LNCaP clone FGC (cell line): ENCODE measurements at regions not wholly inside any gene's neighbourhood (a gene's known extent, or its start where the extent isn't known, plus 50 kb on each side); places are given as distances from the start of the nearest gene placed in this dataset.
"Not testable (repeated sequence)": the region's sequence is repeated elsewhere in the genome, so short reads cannot be mapped to it uniquely, and the experiment has no call there.

ENCODE experiments used
- DNase-seq: peaks from one replicate; pipeline ENCODE4 v3.0.0-alpha.2; 2011; ENCODE audit warnings: low read depth
- H3K4me3 ChIP-seq: 2 replicates; pipeline ENCODE4 v1.5.1; 2011; ENCODE audit warnings: mild to moderate bottlenecking, low read depth, low read length, control low read depth
- TF ChIP-seq, protein P1 (sequence below): IDR thresholded peaks from 2 replicates; pipeline ENCODE4 v1.5.1; 2012; ENCODE audit warnings: mild to moderate bottlenecking; ENCODE audit not compliant: control insufficient read depth, insufficient read depth; ENCODE audit errors: extremely low read depth

DNA sequence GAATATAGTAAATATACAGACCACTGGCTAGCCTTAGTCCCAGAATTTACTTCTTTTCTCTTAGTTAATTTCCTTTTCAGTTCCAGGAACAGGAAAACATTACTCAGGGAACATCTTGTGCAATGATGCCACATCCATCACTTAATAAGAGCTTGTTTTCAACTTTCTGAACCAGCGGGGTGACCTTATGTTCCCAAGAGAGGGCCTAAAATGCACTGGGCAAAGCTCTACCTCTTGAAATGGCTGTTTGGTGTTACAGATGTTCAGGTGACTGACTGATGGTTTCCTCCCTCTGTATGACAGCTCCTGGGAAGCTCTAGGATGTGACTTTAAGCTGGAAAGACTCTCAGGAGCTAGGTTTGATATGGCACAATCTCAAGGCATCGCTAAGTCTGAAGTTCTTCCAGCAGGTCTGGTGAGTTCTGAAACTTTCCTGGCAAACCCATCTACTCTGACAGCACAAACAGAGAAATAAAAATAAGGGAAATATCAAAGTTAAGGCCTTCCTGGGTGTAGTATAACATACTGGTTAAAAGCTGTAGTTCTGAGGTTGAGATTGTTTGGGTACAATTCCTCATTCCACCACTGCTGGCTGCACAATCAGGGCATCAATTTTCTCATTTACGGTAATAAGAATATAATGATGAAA, 98.6 kb downstream of the ZIC1 start:
- TF ChIP-seq, protein P1, sequence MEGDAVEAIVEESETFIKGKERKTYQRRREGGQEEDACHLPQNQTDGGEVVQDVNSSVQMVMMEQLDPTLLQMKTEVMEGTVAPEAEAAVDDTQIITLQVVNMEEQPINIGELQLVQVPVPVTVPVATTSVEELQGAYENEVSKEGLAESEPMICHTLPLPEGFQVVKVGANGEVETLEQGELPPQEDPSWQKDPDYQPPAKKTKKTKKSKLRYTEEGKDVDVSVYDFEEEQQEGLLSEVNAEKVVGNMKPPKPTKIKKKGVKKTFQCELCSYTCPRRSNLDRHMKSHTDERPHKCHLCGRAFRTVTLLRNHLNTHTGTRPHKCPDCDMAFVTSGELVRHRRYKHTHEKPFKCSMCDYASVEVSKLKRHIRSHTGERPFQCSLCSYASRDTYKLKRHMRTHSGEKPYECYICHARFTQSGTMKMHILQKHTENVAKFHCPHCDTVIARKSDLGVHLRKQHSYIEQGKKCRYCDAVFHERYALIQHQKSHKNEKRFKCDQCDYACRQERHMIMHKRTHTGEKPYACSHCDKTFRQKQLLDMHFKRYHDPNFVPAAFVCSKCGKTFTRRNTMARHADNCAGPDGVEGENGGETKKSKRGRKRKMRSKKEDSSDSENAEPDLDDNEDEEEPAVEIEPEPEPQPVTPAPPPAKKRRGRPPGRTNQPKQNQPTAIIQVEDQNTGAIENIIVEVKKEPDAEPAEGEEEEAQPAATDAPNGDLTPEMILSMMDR = no peak
- DNase-seq = no peak
- no peak overlapping the region for H3K4me3 ChIP-seq

DNA sequence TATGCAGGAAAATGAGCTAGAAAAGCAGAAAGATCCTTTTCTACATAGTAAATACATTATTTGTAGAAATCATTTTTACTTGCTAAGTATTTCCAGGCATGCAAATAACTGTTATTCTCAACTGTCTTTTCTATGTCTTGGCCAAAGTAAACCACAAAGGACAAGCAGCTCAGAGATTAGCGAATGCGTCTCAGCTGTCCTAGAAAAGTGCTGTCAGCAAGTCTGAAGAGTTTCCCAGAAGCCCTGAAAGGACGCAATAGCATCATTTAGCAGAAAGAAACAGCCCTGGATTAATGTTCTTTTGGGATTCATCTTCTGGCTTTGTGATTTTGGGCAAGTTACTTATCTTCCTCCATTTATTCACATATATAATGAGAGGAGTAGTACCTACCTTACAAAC, 100.3 kb downstream of the ZIC1 start:
- no peak overlapping the region for H3K4me3 ChIP-seq
- TF ChIP-seq, protein P1 = no peak

DNA sequence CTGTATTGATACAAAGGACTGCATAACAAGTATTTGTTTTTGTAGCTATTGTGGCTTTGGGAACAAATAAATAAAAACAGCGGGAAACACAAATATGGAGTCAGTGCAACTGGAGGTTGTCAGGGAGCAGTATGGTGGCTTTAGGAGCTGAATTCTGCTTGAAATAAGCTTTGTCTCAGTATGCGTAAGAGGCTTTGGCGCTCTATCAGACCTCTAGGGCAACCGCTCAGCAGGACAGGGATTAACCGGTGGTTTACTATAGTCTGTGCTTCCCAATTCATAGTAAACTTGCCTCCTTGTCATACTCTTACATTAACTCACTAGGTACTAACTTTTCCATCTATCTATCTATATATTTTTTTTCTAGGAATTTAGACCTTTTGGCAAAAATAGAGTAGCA, 104.6 kb downstream of the ZIC1 start:
- no peak for DNase-seq
- TF ChIP-seq, protein P1 = no peak
- no peak overlapping the region for H3K4me3 ChIP-seq

More for the DNA sequence above, 100.3 kb downstream of the ZIC1 start:
- peak; percentile 27 for DNase-seq

GRCh38 chr3:147514366-147515160, 105.4 kb downstream of the ZIC1 start:
- TF ChIP-seq, protein P1 = no peak
- no peak for DNase-seq
- no peak overlapping the region for H3K4me3 ChIP-seq

GRCh38 chr3:147518465-147518864, 109.3 kb downstream of the ZIC1 start:
- no peak overlapping the region for H3K4me3 ChIP-seq
- no peak for DNase-seq
- TF ChIP-seq, protein P1 = no peak

- no peak overlapping the region for H3K4me3 ChIP-seq
- no peak for DNase-seq
- TF ChIP-seq, protein P1 = no peak
Measured at GRCh38 chr3:147521646-147522045, 112.5 kb downstream of the ZIC1 start.

GRCh38 chr3:147522780-147523179, 113.6 kb downstream of the ZIC1 start:
- not testable (repeated sequence) for DNase-seq

More at GRCh38 chr3:147522780-147523179, 113.6 kb downstream of the ZIC1 start:
- not testable (repeated sequence) for H3K4me3 ChIP-seq
